Activated naive CD4-positive, alpha-beta T cell treated with anti-CD3 and anti-CD28 coated beads for 36 hours (primary cell): ENCODE measurements at regions not wholly inside any gene's neighbourhood (a gene's known extent, or its start where the extent isn't known, plus 50 kb on each side); places are given as distances from the start of the nearest gene placed in this dataset.

Experiments
- CTCF ChIA-PET: fragments of 350-600 bp; sonication (Branson Sonifier 250); formaldehyde crosslinking; loops from one replicate; lab custom pipeline; 2021; ENCODE audit warnings: antibody characterized with exemption; lab: Charles Lee
- DNase-seq: peaks from one replicate; pipeline ENCODE4 v3.0.0-alpha.2; 2020
- H3K27ac Mint-ChIP-seq: one replicate; pipeline ENCODE4 v1.8.0; 2021; ENCODE audit warnings: mild to moderate bottlenecking, mixed read lengths
- H3K27me3 Mint-ChIP-seq: one replicate; pipeline ENCODE4 v1.8.0; 2021; ENCODE audit warnings: low read depth, mixed read lengths
- H3K36me3 Mint-ChIP-seq: one replicate; pipeline ENCODE4 v1.8.0; 2021; ENCODE audit warnings: low read depth, mixed read lengths
- H3K4me1 Mint-ChIP-seq: one replicate; pipeline ENCODE4 v1.8.0; 2021; ENCODE audit warnings: low read depth, mixed read lengths
- H3K4me3 Mint-ChIP-seq: one replicate; pipeline ENCODE4 v1.8.0; 2021; ENCODE audit warnings: mild to moderate bottlenecking, moderate library complexity, mixed read lengths
- H3K9me3 Mint-ChIP-seq: one replicate; pipeline ENCODE4 v1.8.0; 2021; ENCODE audit warnings: mixed read lengths
- intact Hi-C: fragments of 100-400 bp; cut with micrococcal nuclease; formaldehyde crosslinking; loops from one replicate; pipeline ENCODE4 v1.15.1; 2023

- Mint-ChIP-seq H3K9me3 (no peaks in the 10 kb centered on the region), H3K27me3 (no peaks in the 10 kb centered on the region), H3K36me3 (no peaks in the 10 kb centered on the region), H3K27ac (no peak overlapping the region), H3K4me3 (no peak overlapping the region), H3K4me1 (no peaks in the 10 kb centered on the region)
- no peak for DNase-seq
- intact Hi-C loops: no loop called here
- CTCF ChIA-PET: interaction anchor here (0.6 kb wide), 1 partner anchor 34 kb away, joined by 3 read pairs; no protein-coding TSS in a partner anchor
These were observed 63.9 kb upstream of the PDE10A start for GRCh38 chr6:165726965-165727381.

- H3K27ac Mint-ChIP-seq: no peak overlapping the region
- intact Hi-C loops: no loop called here
- no peaks in the 10 kb centered on the region for H3K36me3 Mint-ChIP-seq
- no peaks in the 10 kb centered on the region for H3K27me3 Mint-ChIP-seq
- CTCF ChIA-PET: interaction anchor here (0.6 to 1.0 kb wide), 2 partner anchors 34 to 286 kb away, joined by 3 to 4 read pairs; no protein-coding TSS in a partner anchor
- H3K4me3 Mint-ChIP-seq: no peak overlapping the region
- DNase-seq: no peak
- H3K4me1 Mint-ChIP-seq: no peaks in the 10 kb centered on the region
- H3K9me3 Mint-ChIP-seq: no peaks in the 10 kb centered on the region
These were observed 63.3 kb upstream of the PDE10A start for GRCh38 chr6:165726290-165726875.

GRCh38 chr6:165725201-165725600 is 62.2 kb upstream of the PDE10A start:
- Mint-ChIP-seq H3K36me3 (no peaks in the 10 kb centered on the region), H3K9me3 (no peaks in the 10 kb centered on the region), H3K27ac (no peak overlapping the region), H3K4me1 (no peaks in the 10 kb centered on the region), H3K4me3 (no peak overlapping the region), H3K27me3 (no peaks in the 10 kb centered on the region)
- DNase-seq: no peak
- intact Hi-C loops: no loop called here
- CTCF ChIA-PET: interaction anchor here (1.0 kb wide), 1 partner anchor 285 kb away, joined by 4 read pairs; no protein-coding TSS in a partner anchor

DNA sequence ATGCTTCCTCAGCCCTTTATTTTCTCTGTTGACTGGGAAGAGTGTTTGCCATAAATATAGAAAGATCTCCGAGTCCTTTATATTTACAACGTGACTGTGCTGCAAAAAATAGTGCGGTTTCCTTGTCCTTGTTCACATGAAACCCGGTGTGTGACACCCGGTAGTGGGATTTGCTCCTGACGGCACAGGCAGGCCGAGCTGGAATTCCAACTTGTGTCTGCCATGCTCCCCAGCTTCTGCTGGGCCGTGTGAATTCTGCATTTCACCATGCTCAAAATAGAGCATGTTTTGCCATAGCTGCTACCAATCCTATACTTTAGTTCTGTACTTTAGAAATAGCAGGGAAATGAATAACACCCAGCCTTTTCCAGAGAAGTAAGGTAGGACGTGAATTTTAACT is 60.3 kb upstream of the PDE10A start:
- Mint-ChIP-seq H3K27me3 (no peaks in the 10 kb centered on the region), H3K9me3 (no peaks in the 10 kb centered on the region), H3K27ac (no peak overlapping the region)

GRCh38 chr6:165722022-165722421 is 59.0 kb upstream of the PDE10A start:
- Mint-ChIP-seq H3K27me3 (no peaks in the 10 kb centered on the region), H3K9me3 (no peaks in the 10 kb centered on the region), H3K27ac (no peak overlapping the region), H3K36me3 (no peaks in the 10 kb centered on the region), H3K4me3 (no peak overlapping the region), H3K4me1 (no peaks in the 10 kb centered on the region)
- intact Hi-C loops: no loop called here
- DNase-seq: no peak
- CTCF ChIA-PET: no interaction called here

More for the DNA sequence above, 60.3 kb upstream of the PDE10A start:
- CTCF ChIA-PET: no interaction called here
- H3K4me1 Mint-ChIP-seq: no peaks in the 10 kb centered on the region
- H3K4me3 Mint-ChIP-seq: no peak overlapping the region
- no peaks in the 10 kb centered on the region for H3K36me3 Mint-ChIP-seq
- intact Hi-C loops: no loop called here
- DNase-seq: no peak

DNA sequence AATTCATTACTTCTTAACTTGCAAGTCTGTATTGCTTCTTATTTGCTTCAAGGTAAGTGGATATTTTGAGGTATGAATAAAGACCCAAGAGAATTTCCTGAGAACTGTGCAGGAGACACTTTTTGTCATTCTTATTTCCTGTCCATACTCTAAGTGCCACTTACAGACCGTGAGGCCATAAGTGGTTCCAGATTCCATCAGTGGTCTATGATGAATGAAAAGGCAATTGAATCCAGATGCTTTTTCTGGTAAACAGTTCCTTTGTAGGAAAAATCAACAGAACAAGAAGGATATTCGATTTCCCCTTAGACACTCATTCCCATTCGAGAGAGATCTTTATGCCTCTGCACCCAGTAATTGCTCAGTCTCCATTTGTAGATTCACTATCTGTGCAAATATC is 58.3 kb upstream of the PDE10A start:
- DNase-seq: no peak
- no peak overlapping the region for H3K27ac Mint-ChIP-seq
- H3K36me3 Mint-ChIP-seq: no peaks in the 10 kb centered on the region
- no peaks in the 10 kb centered on the region for H3K4me1 Mint-ChIP-seq
- H3K27me3 Mint-ChIP-seq: no peaks in the 10 kb centered on the region
- CTCF ChIA-PET: no interaction called here
- H3K9me3 Mint-ChIP-seq: no peaks in the 10 kb centered on the region
- intact Hi-C loops: no loop called here
- no peak overlapping the region for H3K4me3 Mint-ChIP-seq

- H3K4me1 Mint-ChIP-seq: no peaks in the 10 kb centered on the region
- no peaks in the 10 kb centered on the region for H3K36me3 Mint-ChIP-seq
- DNase-seq: no peak
- no peaks in the 10 kb centered on the region for H3K27me3 Mint-ChIP-seq
- H3K27ac Mint-ChIP-seq: no peak overlapping the region
- CTCF ChIA-PET: no interaction called here
- intact Hi-C loops: no loop called here
- no peaks in the 10 kb centered on the region for H3K9me3 Mint-ChIP-seq
- H3K4me3 Mint-ChIP-seq: no peak overlapping the region
These were observed 55.5 kb upstream of the PDE10A start for GRCh38 chr6:165718491-165718891.

DNA sequence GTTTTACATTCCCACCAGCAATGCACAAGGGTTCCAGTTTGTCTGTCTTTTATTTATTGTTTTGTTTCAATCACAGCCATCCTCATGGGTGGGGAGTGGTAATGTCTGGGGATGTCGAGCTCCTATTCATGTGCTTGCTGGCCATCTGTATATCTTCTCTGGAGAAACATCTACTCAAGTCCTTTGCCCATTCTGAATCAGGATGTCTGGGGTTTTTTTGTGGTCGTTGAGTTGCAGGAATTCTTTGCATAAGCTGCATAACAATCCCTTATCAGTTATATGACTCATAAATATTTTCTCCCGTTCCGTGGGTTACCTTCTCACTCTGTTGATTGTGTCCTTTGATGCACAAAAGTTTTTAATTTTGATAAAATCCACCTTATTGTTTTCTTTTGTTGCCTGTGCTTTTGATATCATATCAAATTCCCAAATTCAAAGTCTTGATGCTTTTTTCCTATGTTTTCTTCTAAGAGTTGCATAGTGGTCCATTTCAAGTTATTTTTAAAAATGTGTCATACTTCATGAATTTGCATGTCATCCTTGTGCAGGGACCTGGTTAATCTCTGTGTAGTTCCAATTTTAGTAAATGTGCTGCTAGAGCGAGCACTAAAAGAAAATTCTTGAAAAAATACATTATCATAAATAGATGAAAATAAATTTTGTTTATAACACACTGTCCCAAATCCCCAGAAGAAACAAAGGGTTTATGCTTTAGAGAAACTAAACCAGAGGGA is 54.9 kb upstream of the PDE10A start:
- H3K36me3 Mint-ChIP-seq: no peaks in the 10 kb centered on the region
- no peaks in the 10 kb centered on the region for H3K4me1 Mint-ChIP-seq
- H3K27me3 Mint-ChIP-seq: no peaks in the 10 kb centered on the region
- H3K27ac Mint-ChIP-seq: no peak overlapping the region
- no peak for DNase-seq
- H3K4me3 Mint-ChIP-seq: no peak overlapping the region
- CTCF ChIA-PET: no interaction called here
- intact Hi-C loops: no loop called here
- no peaks in the 10 kb centered on the region for H3K9me3 Mint-ChIP-seq

- H3K36me3 Mint-ChIP-seq: no peaks in the 10 kb centered on the region
- H3K27me3 Mint-ChIP-seq: no peaks in the 10 kb centered on the region
- H3K27ac Mint-ChIP-seq: no peak overlapping the region
- CTCF ChIA-PET: no interaction called here
- DNase-seq: no peak
- no peaks in the 10 kb centered on the region for H3K4me1 Mint-ChIP-seq
- intact Hi-C loops: no loop called here
- no peaks in the 10 kb centered on the region for H3K9me3 Mint-ChIP-seq
- no peak overlapping the region for H3K4me3 Mint-ChIP-seq
These were observed 53.8 kb upstream of the PDE10A start for GRCh38 chr6:165716886-165717285.

GRCh38 chr6:165715428-165715827 is 52.4 kb upstream of the PDE10A start:
- Mint-ChIP-seq H3K4me1 (no peaks in the 10 kb centered on the region), H3K36me3 (no peaks in the 10 kb centered on the region), H3K9me3 (no peaks in the 10 kb centered on the region), H3K4me3 (no peak overlapping the region), H3K27ac (no peak overlapping the region), H3K27me3 (no peaks in the 10 kb centered on the region)
- no peak for DNase-seq
- CTCF ChIA-PET: no interaction called here
- intact Hi-C loops: no loop called here

DNA sequence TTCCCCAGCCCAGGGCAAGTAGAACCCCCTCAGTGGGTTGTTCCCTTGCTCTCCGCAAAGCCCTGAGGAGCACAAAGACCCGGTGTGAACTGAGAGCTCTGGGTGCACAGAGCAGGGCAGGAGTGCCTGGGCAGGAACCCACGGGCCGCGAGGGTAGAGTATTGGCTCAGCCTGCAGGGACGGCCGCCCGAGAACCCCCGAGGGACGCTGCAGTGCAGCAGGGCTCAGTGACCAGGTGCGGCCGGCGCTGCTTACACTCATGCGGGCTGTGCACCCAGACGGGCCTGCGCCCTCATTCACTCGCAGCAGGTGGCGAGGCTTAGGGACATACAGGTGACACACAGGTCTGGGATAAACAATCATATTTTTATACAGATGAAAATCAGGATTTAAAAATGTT is 51.9 kb upstream of the PDE10A start:
- intact Hi-C loops: no loop called here
- CTCF ChIA-PET: no interaction called here
- Mint-ChIP-seq H3K27ac (no peak overlapping the region), H3K9me3 (no peaks in the 10 kb centered on the region), H3K4me1 (no peaks in the 10 kb centered on the region), H3K4me3 (no peak overlapping the region), H3K36me3 (no peaks in the 10 kb centered on the region), H3K27me3 (no peaks in the 10 kb centered on the region)
- DNase-seq: no peak

GRCh38 chr6:165713845-165714466 is 50.9 kb upstream of the PDE10A start:
- Mint-ChIP-seq H3K27me3 (no peaks in the 10 kb centered on the region), H3K9me3 (no peaks in the 10 kb centered on the region), H3K4me3 (no peak overlapping the region), H3K36me3 (no peaks in the 10 kb centered on the region), H3K4me1 (no peaks in the 10 kb centered on the region), H3K27ac (no peak overlapping the region)
- intact Hi-C loops: no loop called here
- CTCF ChIA-PET: no interaction called here
- no peak for DNase-seq
